ENCODE measurements at regions not wholly inside any gene's neighbourhood (a gene's known extent, or its start where the extent isn't known, plus 50 kb on each side); places are given as distances from the start of the nearest gene placed in this dataset.

- no peak overlapping the region for H3K27ac ChIP-seq
- DNase-seq (ENCODE audit: low spot score): no peak
- ChIA-PET CTCF (no interaction called here), POLR2A (ENCODE audit: low non-redundant PET) (no interaction called here)
- TF ChIP-seq CTCF (conservative IDR thresholded peaks at IDR 0.05; ENCODE audit: low read depth): no peak
Measured at GRCh38 chr12:67925552-67925951, 63.7 kb upstream of the IFNG-AS1 start.

- POLR2A ChIA-PET (ENCODE audit: low non-redundant PET): no interaction called here
- TF ChIP-seq CTCF (conservative IDR thresholded peaks at IDR 0.05; ENCODE audit: low read depth): no peak
- DNase-seq (ENCODE audit: low spot score): no peak
- no peak overlapping the region for H3K27ac ChIP-seq
- CTCF ChIA-PET: no interaction called here
Measured at GRCh38 chr12:67926063-67926462, 63.2 kb upstream of the IFNG-AS1 start.

- no peak for DNase-seq (ENCODE audit: low spot score)
- CTCF ChIA-PET: interaction anchor here (0.6 to 1.4 kb wide), 2 partner anchors 15 to 18 kb away, joined by 3 to 5 read pairs; no protein-coding TSS in a partner anchor
- POLR2A ChIA-PET (ENCODE audit: low non-redundant PET): no interaction called here
- no peak for TF ChIP-seq CTCF (conservative IDR thresholded peaks at IDR 0.05; ENCODE audit: low read depth)
- no peak overlapping the region for H3K27ac ChIP-seq
Measured at GRCh38 chr12:67927324-67927723, 61.9 kb upstream of the IFNG-AS1 start.

GRCh38 chr12:67927815-67928214, 61.4 kb upstream of the IFNG-AS1 start:
- CTCF ChIA-PET: interaction anchor here (1.4 kb wide), 1 partner anchor 15 kb away, joined by 3 read pairs; no protein-coding TSS in a partner anchor
- H3K27ac ChIP-seq: no peak overlapping the region
- POLR2A ChIA-PET (ENCODE audit: low non-redundant PET): no interaction called here
- no peak for TF ChIP-seq CTCF (conservative IDR thresholded peaks at IDR 0.05; ENCODE audit: low read depth)
- DNase-seq (ENCODE audit: low spot score): no peak

GRCh38 chr12:67928621-67929383, 60.4 kb upstream of the IFNG-AS1 start:
- no peak for TF ChIP-seq CTCF (conservative IDR thresholded peaks at IDR 0.05; ENCODE audit: low read depth)
- ChIA-PET CTCF (interaction anchor here (1.4 kb wide), 1 partner anchor 14 kb away, joined by 3 read pairs; no protein-coding TSS in a partner anchor), POLR2A (ENCODE audit: low non-redundant PET) (no interaction called here)
- DNase-seq (ENCODE audit: low spot score): no peak
- no peak overlapping the region for H3K27ac ChIP-seq

- POLR2A ChIA-PET (ENCODE audit: low non-redundant PET): no interaction called here
- TF ChIP-seq CTCF (conservative IDR thresholded peaks at IDR 0.05; ENCODE audit: low read depth): no peak
- H3K27ac ChIP-seq: no peak overlapping the region
- CTCF ChIA-PET: interaction anchor here (1.4 kb wide), 1 partner anchor 13 kb away, joined by 3 read pairs; no protein-coding TSS in a partner anchor
- no peak for DNase-seq (ENCODE audit: low spot score)
Measured at GRCh38 chr12:67929384-67929772, 59.9 kb upstream of the IFNG-AS1 start.
